ENCODE measurements at regions not wholly inside any gene's neighbourhood (a gene's known extent, or its start where the extent isn't known, plus 50 kb on each side); places are given as distances from the start of the nearest gene placed in this dataset.
A peak's percentile ranks its signal among the peaks of the same experiment; 100 is the strongest.

- Histone ChIP-seq H3K23ac (ENCODE audit: insufficient read length) (no peak overlapping the region), H3K23me2 (ENCODE audit: low read depth, low read length) (no peaks in the 10 kb centered on the region), H3K4me2 (ENCODE audit: insufficient read depth in 1 of 2, low read depth in 2 of 2, low read length in 2 of 2) (no peak overlapping the region), H2BK5ac (ENCODE audit: low read depth, low read length) (no peak overlapping the region), H3K14ac (ENCODE audit: insufficient read length) (no peak overlapping the region), H3K27ac (ENCODE audit: low read depth, low read length) (no peak overlapping the region), H3K4ac (replicated peaks; ENCODE audit: insufficient read length, low read depth, low read length) (no peak overlapping the region), H3K36me3 (ENCODE audit: control insufficient read depth in 2 of 4, insufficient read depth in 4 of 4, low read length in 3 of 4) (no peaks in the 10 kb centered on the region), H2AK5ac (ENCODE audit: low read depth, low read length) (no peak overlapping the region), H3K27me3 (replicated peaks in 1 of 4; ENCODE audit: control insufficient read depth in 3 of 4, extremely low read depth in 1 of 4, insufficient read depth in 3 of 4, low read length in 3 of 4) (no peaks in the 10 kb centered on the region), H3K9me3 (ENCODE audit: insufficient read depth in 2 of 2, low read depth in 1 of 2, low read length in 1 of 2) (peaks cover 3% of the 10 kb centered on the region in 2 experiments; a peak in 3 of 4 replicates), H4K20me1 (replicated peaks in 1 of 2; ENCODE audit: control insufficient read depth in 1 of 2, insufficient read depth in 2 of 2, low read length in 2 of 2) (no peaks in the 10 kb centered on the region), H2BK120ac (replicated peaks; ENCODE audit: low read depth, low read length) (no peak overlapping the region), H3K79me1 (ENCODE audit: low read depth, low read length) (no peaks in the 10 kb centered on the region), H3K4me1 (replicated peaks in 1 of 4; ENCODE audit: control insufficient read depth in 3 of 4, insufficient read depth in 4 of 4, low read length in 3 of 4) (no peaks in the 10 kb centered on the region), H2AFZ (ENCODE audit: low read length) (no peak overlapping the region), H2BK15ac (ENCODE audit: low read length) (no peak overlapping the region), H4K8ac (ENCODE audit: extremely low read depth, insufficient read depth, low read length) (no peak overlapping the region), H3K79me2 (ENCODE audit: control insufficient read depth in 1 of 2, insufficient read depth in 2 of 2, low read length in 2 of 2) (no peaks in the 10 kb centered on the region), H3K9ac (replicated peaks in 1 of 4; ENCODE audit: extremely low read depth in 1 of 4, low read depth in 3 of 4, low read length in 3 of 4) (no peak overlapping the region), H2BK12ac (ENCODE audit: low read depth, low read length) (no peak overlapping the region), H3K56ac (replicated peaks; ENCODE audit: insufficient read length, low read depth, low read length) (no peak overlapping the region), H3K18ac (ENCODE audit: extremely low read depth, low read length) (no peak overlapping the region), H3K4me3 (ENCODE audit: extremely low read depth in 1 of 4, insufficient read depth in 2 of 4, low read depth in 3 of 4, low read length in 4 of 4) (no peak overlapping the region), H2BK20ac (ENCODE audit: low read length) (no peak overlapping the region), H4K5ac (ENCODE audit: insufficient read length, low read depth, low read length) (no peak overlapping the region), H4K91ac (replicated peaks; ENCODE audit: insufficient read length, low read length) (no peak overlapping the region)
- TF ChIP-seq JUN (IDR thresholded peaks at IDR 0.05; ENCODE audit: low read depth, low read length) = no peak
- TF ChIP-seq TCF12 (IDR thresholded peaks at IDR 0.05; ENCODE audit: low read depth, low read length) = no peak
- no peak for TF ChIP-seq ZNF274 (IDR thresholded peaks at IDR 0.05; ENCODE audit: borderline replicate concordance, extremely low read depth, low read length)
- peak; percentile 94 for TF ChIP-seq CEBPB (IDR thresholded peaks at IDR 0.05; ENCODE audit: low read depth, low read length)
- TF ChIP-seq SIX5 (IDR thresholded peaks at IDR 0.05; ENCODE audit: low read depth, low read length) = no peak
- TF ChIP-seq POU5F1 (IDR thresholded peaks at IDR 0.05; ENCODE audit: low read depth, low read length) = no peak
- ChIA-PET CTCF (ENCODE audit: partially characterized antibody) (interaction anchor here (0.6 to 2.2 kb wide), 5 partner anchors 11 to 304 kb away, joined by 3 to 8 read pairs (median 4); no protein-coding TSS in a partner anchor), POLR2A (ENCODE audit: partially characterized antibody) (no interaction called here)
- 97% methylated on average over 5 of the region's 5 CpGs; no CpG with 5 or more reads in 1 of the 2 experiments for WGBS, 2 experiments (ENCODE audit: extremely low coverage in 1 of 2, insufficient coverage in 1 of 2, insufficient read length in 1 of 2, insufficient replicate concordance in 2 of 2, low coverage in 1 of 2, low lambda C conversion rate in 2 of 2, missing lambda C conversion rate in 1 of 2)
- DNase-seq (ENCODE audit: low read depth in 1 of 2, low spot score in 2 of 2) (no peak), FAIRE-seq (no peak)
Measured at GRCh38 chr18:76720683-76721082, 101.7 kb upstream of the ZNF236 start.

Data from H1 (cell line).